Keratinocyte (primary cell): ENCODE measurements at regions not wholly inside any gene's neighbourhood (a gene's known extent, or its start where the extent isn't known, plus 50 kb on each side); places are given as distances from the start of the nearest gene placed in this dataset.

ENCODE experiments used
- DNase-seq: peaks from one replicate; pipeline ENCODE4 v3.0.0-alpha.2; 2011; ENCODE audit warnings: low read depth, missing footprints, low spot score
- FAIRE-seq: peaks from 2 replicates; lab custom pipeline; 2011; peaks lifted over from hg19 to GRCh38; lab: Jason Lieb, UNC
- H2AFZ ChIP-seq: 2 replicates; pipeline ENCODE4 v1.6.0; 2012; ENCODE audit warnings: low read length, control low read depth, inconsistent platforms; ENCODE audit not compliant: control insufficient read depth
- H3K27ac ChIP-seq: 2 replicates; pipeline ENCODE4 v1.5.1; 2011; ENCODE audit warnings: low read length; ENCODE audit not compliant: control insufficient read depth, insufficient read depth
- H3K27me3 ChIP-seq: 3 replicates; pipeline ENCODE4 v1.6.0; 2011; ENCODE audit warnings: low read length; ENCODE audit not compliant: control insufficient read depth, insufficient read depth; ENCODE audit errors: extremely low read depth
- H3K36me3 ChIP-seq, 2 experiments: 2 replicates in 1 of 2; 3 replicates in 1 of 2; pipeline ENCODE4 v1.5.1; 2011; ENCODE audit warnings: low read length in 2 of 2, mild to moderate bottlenecking in 1 of 2; ENCODE audit not compliant: control insufficient read depth in 2 of 2, insufficient read depth in 2 of 2; ENCODE audit errors: extremely low read depth in 1 of 2
- H3K4me1 ChIP-seq: 3 replicates; pipeline ENCODE4 v1.5.1; 2011; ENCODE audit warnings: low read length; ENCODE audit not compliant: control insufficient read depth, insufficient read depth; ENCODE audit errors: extremely low read depth
- H3K4me2 ChIP-seq: 3 replicates; pipeline ENCODE4 v1.6.0; 2011; ENCODE audit warnings: low read depth, low read length; ENCODE audit not compliant: control insufficient read depth, insufficient read depth; ENCODE audit errors: extremely low read depth
- H3K4me3 ChIP-seq, 3 experiments: fragments of 200-600 bp in 1 of 3; sonication (generic) in 1 of 3; 2 replicates in 2 of 3; 3 replicates in 1 of 3; pipeline ENCODE4 v1.5.1; 2011 to 2016; ENCODE audit warnings: low read length in 3 of 3, mild to moderate bottlenecking in 3 of 3, control low read depth in 2 of 3, inconsistent platforms in 1 of 3, low read depth in 1 of 3, mixed read lengths in 1 of 3, mixed run types in 1 of 3, moderate library complexity in 1 of 3; ENCODE audit not compliant: control insufficient read depth in 2 of 3, insufficient read depth in 2 of 3; ENCODE audit errors: extremely low read depth in 1 of 3
- H3K79me2 ChIP-seq: 2 replicates; pipeline ENCODE4 v1.6.0; 2012; ENCODE audit warnings: low read length; ENCODE audit not compliant: control insufficient read depth, insufficient read depth
- H3K9ac ChIP-seq: 3 replicates; pipeline ENCODE4 v1.6.0; 2011; ENCODE audit warnings: low read length; ENCODE audit not compliant: control insufficient read depth, insufficient read depth; ENCODE audit errors: extremely low read depth
- H3K9me1 ChIP-seq: 3 replicates; pipeline ENCODE4 v1.6.0; 2011; ENCODE audit warnings: low read length; ENCODE audit not compliant: control insufficient read depth, insufficient read depth; ENCODE audit errors: extremely low read depth
- H3K9me3 ChIP-seq: 2 replicates; pipeline ENCODE4 v1.5.1; 2012; ENCODE audit warnings: low read depth, low read length; ENCODE audit not compliant: control insufficient read depth
- H4K20me1 ChIP-seq: 3 replicates; pipeline ENCODE4 v1.6.0; 2011; ENCODE audit warnings: low read length; ENCODE audit not compliant: control insufficient read depth, insufficient read depth; ENCODE audit errors: extremely low read depth
- CTCF ChIP-seq, 3 experiments: IDR thresholded peaks in 1 of 3; conservative IDR thresholded peaks in 1 of 3; optimal IDR thresholded peaks in 1 of 3; 2 replicates in 2 of 3; 3 replicates in 1 of 3; pipeline versions ENCODE3 to v1.5.1; 2011; ENCODE audit warnings: low read length in 3 of 3, mild to moderate bottlenecking in 3 of 3, moderate library complexity in 2 of 3, control low read depth in 1 of 3, inconsistent platforms in 1 of 3; ENCODE audit not compliant: insufficient read depth in 2 of 3; ENCODE audit errors: extremely low read depth in 1 of 3
- EZH2 ChIP-seq: IDR thresholded peaks from one replicate; pipeline ENCODE4 v1.6.1; 2012; ENCODE audit warnings: inconsistent platforms, mild to moderate bottlenecking, low read length, moderate library complexity
- dilution Hi-C: fragments of 300-500 bp; cut with MboI; formaldehyde crosslinking; loops from one replicate; pipeline ENCODE4 v1.7.0; 2020; ENCODE audit warnings: low sequenced_read_pairs; ENCODE audit not compliant: extremely low pct_ligation_motif_present

- DNase-seq, result no peak
- H3K9me1 ChIP-seq, result no peaks in the 10 kb centered on the region
- FAIRE-seq, result no peak
- no peaks in the 10 kb centered on the region for H3K4me1 ChIP-seq
- TF ChIP-seq EZH2, result no peak
- no peak for TF ChIP-seq CTCF (optimal IDR thresholded peaks at IDR 0.05 in 1 of 3, IDR thresholded peaks at IDR 0.05 in 1 of 3, conservative IDR thresholded peaks at IDR 0.05 in 1 of 3; ENCODE audit: extremely low read depth in 1 of 3, insufficient read depth in 2 of 3, low read length in 3 of 3)
- no peak overlapping the region for H3K27ac ChIP-seq
- H3K9me3 ChIP-seq, result no peaks in the 10 kb centered on the region
- no peaks in the 10 kb centered on the region for H3K27me3 ChIP-seq
- H3K4me2 ChIP-seq, result no peak overlapping the region
- dilution Hi-C loops, result no loop called here
- H2AFZ ChIP-seq, result no peak overlapping the region
- H4K20me1 ChIP-seq, result no peaks in the 10 kb centered on the region
- no peaks in the 10 kb centered on the region for H3K36me3 ChIP-seq
- H3K9ac ChIP-seq, result no peak overlapping the region
- no peak overlapping the region for H3K4me3 ChIP-seq
- no peaks in the 10 kb centered on the region for H3K79me2 ChIP-seq
These were observed 560.5 kb downstream of the ACTR3B start for GRCh38 chr7:153320005-153320404.

GRCh38 chr7:153320681-153321080, 561.1 kb downstream of the ACTR3B start:
- no peaks in the 10 kb centered on the region for H3K4me1 ChIP-seq
- no peak overlapping the region for H2AFZ ChIP-seq
- H3K79me2 ChIP-seq, result no peaks in the 10 kb centered on the region
- FAIRE-seq, result no peak
- TF ChIP-seq CTCF (optimal IDR thresholded peaks at IDR 0.05 in 1 of 3, IDR thresholded peaks at IDR 0.05 in 1 of 3, conservative IDR thresholded peaks at IDR 0.05 in 1 of 3; ENCODE audit: extremely low read depth in 1 of 3, insufficient read depth in 2 of 3, low read length in 3 of 3) (no peak), EZH2 (no peak)
- H3K27ac ChIP-seq, result no peak overlapping the region
- DNase-seq, result no peak
- no peaks in the 10 kb centered on the region for H3K9me1 ChIP-seq
- no peak overlapping the region for H3K9ac ChIP-seq
- H3K27me3 ChIP-seq, result no peaks in the 10 kb centered on the region
- no peaks in the 10 kb centered on the region for H4K20me1 ChIP-seq
- H3K9me3 ChIP-seq, result no peaks in the 10 kb centered on the region
- no peak overlapping the region for H3K4me3 ChIP-seq
- dilution Hi-C loops, result no loop called here
- no peak overlapping the region for H3K4me2 ChIP-seq
- no peaks in the 10 kb centered on the region for H3K36me3 ChIP-seq
